ENCODE measurements at regions not wholly inside any gene's neighbourhood (a gene's known extent, or its start where the extent isn't known, plus 50 kb on each side); places are given as distances from the start of the nearest gene placed in this dataset.
A peak's percentile ranks its signal among the peaks of the same experiment; 100 is the strongest.

GRCh38 chr16:82499302-82499701, 127.5 kb upstream of the CDH13 start:
- DNase-seq (ENCODE audit: low read depth in 2 of 2): no peak

GRCh38 chr16:82497139-82497538, 129.6 kb upstream of the CDH13 start:
- no peak for DNase-seq (ENCODE audit: low read depth in 2 of 2)

GRCh38 chr16:82488460-82488859, 138.3 kb upstream of the CDH13 start:
- DNase-seq (ENCODE audit: low read depth in 2 of 2): no peak

GRCh38 chr16:82481455-82481854, 145.3 kb upstream of the CDH13 start:
- DNase-seq (ENCODE audit: low read depth in 2 of 2): no peak

- DNase-seq (ENCODE audit: low read depth in 2 of 2): no peak
Observed at GRCh38 chr16:82476786-82477185, 150.0 kb upstream of the CDH13 start.

- DNase-seq (ENCODE audit: low read depth in 2 of 2): no peak
Observed at GRCh38 chr16:82470620-82471152, 156.1 kb upstream of the CDH13 start.

GRCh38 chr16:82470016-82470415, 156.8 kb upstream of the CDH13 start:
- no peak for DNase-seq (ENCODE audit: low read depth in 2 of 2)

GRCh38 chr16:82464187-82464586, 162.6 kb upstream of the CDH13 start:
- no peak for DNase-seq (ENCODE audit: low read depth in 2 of 2)

- no peak for DNase-seq (ENCODE audit: low read depth in 2 of 2)
Observed at GRCh38 chr16:82460766-82461165, 166.0 kb upstream of the CDH13 start.

- no peak for DNase-seq (ENCODE audit: low read depth in 2 of 2)
Observed at GRCh38 chr16:82459580-82460256, 167.1 kb upstream of the CDH13 start.

- peak; percentile 2 to 15 for DNase-seq (ENCODE audit: low read depth in 2 of 2)
Observed at GRCh38 chr16:82456683-82457082, 170.1 kb upstream of the CDH13 start.

- DNase-seq (ENCODE audit: low read depth in 2 of 2): no peak
Observed at GRCh38 chr16:82454566-82454965, 172.2 kb upstream of the CDH13 start.

- no peak for DNase-seq (ENCODE audit: low read depth in 2 of 2)
Observed at GRCh38 chr16:82454152-82454551, 172.6 kb upstream of the CDH13 start.

GRCh38 chr16:82452004-82452756, 174.6 kb upstream of the CDH13 start:
- no peak for DNase-seq (ENCODE audit: low read depth in 2 of 2)

GRCh38 chr16:82451449-82451848, 175.3 kb upstream of the CDH13 start:
- DNase-seq (ENCODE audit: low read depth in 2 of 2): no peak

GRCh38 chr16:82440336-82440735, 186.4 kb upstream of the CDH13 start:
- no peak for DNase-seq (ENCODE audit: low read depth in 2 of 2)

GRCh38 chr16:82439678-82440293, 187.0 kb upstream of the CDH13 start:
- DNase-seq (ENCODE audit: low read depth in 2 of 2): no peak

GRCh38 chr16:82433042-82433441, 193.7 kb upstream of the CDH13 start:
- DNase-seq (ENCODE audit: low read depth in 2 of 2): no peak

GRCh38 chr16:82432261-82432660, 194.5 kb upstream of the CDH13 start:
- no peak for DNase-seq (ENCODE audit: low read depth in 2 of 2)

- no peak for DNase-seq (ENCODE audit: low read depth in 2 of 2)
Observed at GRCh38 chr16:82425661-82426060, 201.1 kb upstream of the CDH13 start.

- no peak for DNase-seq (ENCODE audit: low read depth in 2 of 2)
Observed at GRCh38 chr16:82421851-82422250, 204.9 kb upstream of the CDH13 start.

- no peak for DNase-seq (ENCODE audit: low read depth in 2 of 2)
Observed at GRCh38 chr16:82419332-82419731, 207.4 kb upstream of the CDH13 start.

GRCh38 chr16:82414476-82414875, 212.3 kb upstream of the CDH13 start:
- no peak for DNase-seq (ENCODE audit: low read depth in 2 of 2)

Measured in stimulated activated CD8-positive, alpha-beta memory T cell treated with anti-CD3 and anti-CD28 coated beads, Interleukin-15, amount 100 ng/mL, for 48 hours (primary cell).